Thyroid gland (tissue), 4 donors: ENCODE measurements at regions not wholly inside any gene's neighbourhood (a gene's known extent, or its start where the extent isn't known, plus 50 kb on each side); places are given as distances from the start of the nearest gene placed in this dataset.

Experiments used
- POLR2A ChIP-seq, 2 donors: fragments of 450-650 bp; IDR thresholded peaks; one replicate each; pipeline ENCODE4 v1.6.1; 2017; ENCODE audit warnings: antibody characterized with exemption in 2 of 2, mild to moderate bottlenecking in 2 of 2, moderate library complexity in 1 of 2
- TF ChIP-seq, protein P1 (sequence below), 6 experiments: fragments of 200-600 bp in 3 of 6; fragments of 450-650 bp in 3 of 6; sonication (generic) in 3 of 6; IDR thresholded peaks; one replicate each; pipeline ENCODE4 v1.5.1; 2016 to 2019; ENCODE audit warnings: antibody characterized with exemption in 6 of 6, mild to moderate bottlenecking in 2 of 6, inconsistent platforms in 1 of 6, moderate library complexity in 1 of 6

DNA sequence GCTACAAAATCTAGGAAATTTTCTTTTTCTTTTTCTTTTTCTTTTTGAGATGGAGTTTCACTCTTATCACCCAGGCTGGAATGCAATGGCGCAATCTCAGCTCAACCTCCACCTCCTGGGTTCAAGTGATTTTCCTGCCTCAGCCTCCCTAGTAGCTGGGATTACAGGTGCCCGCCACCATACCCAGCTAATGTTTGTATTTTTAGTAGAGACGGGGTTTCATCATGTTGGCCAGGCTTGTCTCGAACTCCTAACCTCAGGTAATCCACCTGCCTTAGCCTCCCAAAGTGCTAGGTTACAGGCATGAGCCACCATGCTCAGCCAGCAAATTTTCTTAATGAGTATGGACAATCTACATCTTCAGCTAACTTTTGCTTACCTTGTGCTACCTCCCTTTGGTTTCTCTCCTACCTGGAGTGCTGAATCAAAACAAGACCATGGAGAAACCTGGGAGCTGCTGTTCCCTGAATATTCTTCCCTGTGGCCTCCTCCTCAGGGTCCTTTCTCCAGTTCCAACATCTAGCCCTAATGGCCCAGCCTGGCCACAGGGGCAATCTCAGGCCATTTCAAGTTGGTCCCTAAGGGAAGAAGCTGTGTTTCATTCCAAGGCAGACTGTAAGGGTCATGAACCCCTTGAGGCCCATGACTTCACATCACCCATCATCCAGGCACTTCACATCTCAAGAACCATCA is 74.6 kb upstream of the EGLN3 start:
- TF ChIP-seq, protein P1, sequence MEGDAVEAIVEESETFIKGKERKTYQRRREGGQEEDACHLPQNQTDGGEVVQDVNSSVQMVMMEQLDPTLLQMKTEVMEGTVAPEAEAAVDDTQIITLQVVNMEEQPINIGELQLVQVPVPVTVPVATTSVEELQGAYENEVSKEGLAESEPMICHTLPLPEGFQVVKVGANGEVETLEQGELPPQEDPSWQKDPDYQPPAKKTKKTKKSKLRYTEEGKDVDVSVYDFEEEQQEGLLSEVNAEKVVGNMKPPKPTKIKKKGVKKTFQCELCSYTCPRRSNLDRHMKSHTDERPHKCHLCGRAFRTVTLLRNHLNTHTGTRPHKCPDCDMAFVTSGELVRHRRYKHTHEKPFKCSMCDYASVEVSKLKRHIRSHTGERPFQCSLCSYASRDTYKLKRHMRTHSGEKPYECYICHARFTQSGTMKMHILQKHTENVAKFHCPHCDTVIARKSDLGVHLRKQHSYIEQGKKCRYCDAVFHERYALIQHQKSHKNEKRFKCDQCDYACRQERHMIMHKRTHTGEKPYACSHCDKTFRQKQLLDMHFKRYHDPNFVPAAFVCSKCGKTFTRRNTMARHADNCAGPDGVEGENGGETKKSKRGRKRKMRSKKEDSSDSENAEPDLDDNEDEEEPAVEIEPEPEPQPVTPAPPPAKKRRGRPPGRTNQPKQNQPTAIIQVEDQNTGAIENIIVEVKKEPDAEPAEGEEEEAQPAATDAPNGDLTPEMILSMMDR (IDR thresholded peaks at IDR 0.05): no peak
- TF ChIP-seq POLR2A (IDR thresholded peaks at IDR 0.05): no peak
